H9 (cell line): ENCODE measurements at regions not wholly inside any gene's neighbourhood (a gene's known extent, or its start where the extent isn't known, plus 50 kb on each side); places are given as distances from the start of the nearest gene placed in this dataset.

Source experiments
- DNase-seq: peaks from one replicate; pipeline ENCODE4 v3.0.0-alpha.2; 2017
- H2AFZ ChIP-seq: one replicate; pipeline ENCODE4 v1.6.1; 2013; ENCODE audit warnings: mild to moderate bottlenecking, low read length, control low read depth, moderate library complexity
- H2AK5ac ChIP-seq: 2 replicates; pipeline ENCODE4 v1.6.1; 2013; ENCODE audit warnings: low read length, control low read depth, mixed read lengths; ENCODE audit not compliant: insufficient read length
- H2BK120ac ChIP-seq: one replicate; pipeline ENCODE4 v1.6.1; 2013; ENCODE audit warnings: low read depth, mild to moderate bottlenecking, low read length, control low read depth, inconsistent platforms; ENCODE audit not compliant: poor library complexity, severe bottlenecking
- H2BK12ac ChIP-seq: 2 replicates; pipeline ENCODE4 v1.6.1; 2013; ENCODE audit warnings: low read length, control low read depth, mixed read lengths, low read depth; ENCODE audit not compliant: insufficient read length
- H2BK15ac ChIP-seq: 2 replicates; pipeline ENCODE4 v1.6.1; 2013; ENCODE audit warnings: low read depth, low read length, control low read depth
- H2BK20ac ChIP-seq: one replicate; pipeline ENCODE4 v1.6.1; 2013; ENCODE audit warnings: low read depth, mild to moderate bottlenecking, low read length, control low read depth, inconsistent platforms; ENCODE audit not compliant: poor library complexity, severe bottlenecking
- H2BK5ac ChIP-seq: 2 replicates; pipeline ENCODE4 v1.6.1; 2013; ENCODE audit warnings: low read length, control low read depth, mixed read lengths; ENCODE audit not compliant: insufficient read length
- H3K14ac ChIP-seq: 2 replicates; pipeline ENCODE4 v1.6.1; 2013; ENCODE audit warnings: low read length, control low read depth; ENCODE audit not compliant: insufficient read depth
- H3K18ac ChIP-seq: 2 replicates; pipeline ENCODE4 v1.6.1; 2013; ENCODE audit warnings: low read depth, mild to moderate bottlenecking, mixed read lengths, low read length, control low read depth; ENCODE audit not compliant: insufficient read length
- H3K23ac ChIP-seq: 2 replicates; pipeline ENCODE4 v1.6.1; 2013; ENCODE audit warnings: low read length, control low read depth, mixed read lengths, low read depth; ENCODE audit not compliant: insufficient read length
- H3K23me2 ChIP-seq: 2 replicates; pipeline ENCODE4 v1.6.1; 2013; ENCODE audit warnings: low read depth, mild to moderate bottlenecking, mixed read lengths, low read length, control low read depth; ENCODE audit not compliant: insufficient read length, poor library complexity, severe bottlenecking
- H3K27ac ChIP-seq: 2 replicates; pipeline ENCODE4 v1.5.1; 2013; ENCODE audit warnings: low read length, control low read depth, mixed read lengths, low read depth; ENCODE audit not compliant: insufficient read length
- H3K27me3 ChIP-seq: 2 replicates; pipeline ENCODE4 v1.6.1; 2013; ENCODE audit warnings: low read length, control low read depth, inconsistent platforms; ENCODE audit not compliant: insufficient read depth
- H3K4ac ChIP-seq: 2 replicates; pipeline ENCODE4 v1.6.1; 2013; ENCODE audit warnings: low read depth, mild to moderate bottlenecking, control low read depth, inconsistent platforms, low read length, moderate library complexity
- H3K4me1 ChIP-seq: 2 replicates; pipeline ENCODE4 v1.6.1; 2013; ENCODE audit warnings: low read length, control low read depth, inconsistent platforms; ENCODE audit not compliant: insufficient read depth
- H3K4me2 ChIP-seq: 2 replicates; pipeline ENCODE4 v1.6.1; 2013; ENCODE audit warnings: low read length, control low read depth, mixed read lengths; ENCODE audit not compliant: insufficient read length, insufficient read depth
- H3K56ac ChIP-seq: 2 replicates; pipeline ENCODE4 v1.6.1; 2013; ENCODE audit warnings: low read depth, mild to moderate bottlenecking, mixed read lengths, low read length, control low read depth; ENCODE audit not compliant: insufficient read length
- H3K79me1 ChIP-seq: 2 replicates; pipeline ENCODE4 v1.6.1; 2013; ENCODE audit warnings: low read depth, mild to moderate bottlenecking, moderate library complexity, low read length, control low read depth, inconsistent platforms; ENCODE audit not compliant: insufficient read depth, poor library complexity, severe bottlenecking
- H3K79me2 ChIP-seq: 2 replicates; pipeline ENCODE4 v1.6.1; 2013; ENCODE audit warnings: low read length, control low read depth, inconsistent platforms; ENCODE audit not compliant: insufficient read depth
- H3K9ac ChIP-seq: 2 replicates; pipeline ENCODE4 v1.6.1; 2013; ENCODE audit warnings: low read length, control low read depth, mixed read lengths; ENCODE audit not compliant: insufficient read length; ENCODE audit errors: extremely low read depth
- H3K9me3 ChIP-seq: one replicate; pipeline ENCODE4 v1.6.1; 2013; ENCODE audit warnings: low read depth, low read length, inconsistent platforms; ENCODE audit not compliant: control insufficient read depth
- H3T11ph ChIP-seq: one replicate; pipeline ENCODE4 v1.6.1; 2013; ENCODE audit warnings: mild to moderate bottlenecking, low read length, control low read depth, inconsistent platforms
- H4K20me1 ChIP-seq: one replicate; pipeline ENCODE4 v1.6.1; 2013; ENCODE audit not compliant: control insufficient read depth, insufficient read length, insufficient read depth
- H4K5ac ChIP-seq: 2 replicates; pipeline ENCODE4 v1.6.1; 2013; ENCODE audit warnings: low read depth, mild to moderate bottlenecking, mixed read lengths, low read length, control low read depth; ENCODE audit not compliant: insufficient read length
- H4K8ac ChIP-seq: replicated peaks from 2 replicates; pipeline ENCODE4 v1.6.1; 2013; ENCODE audit warnings: low read length, control low read depth, mixed read lengths, low read depth; ENCODE audit not compliant: insufficient read length
- H4K91ac ChIP-seq: 2 replicates; pipeline ENCODE4 v1.6.1; 2013; ENCODE audit warnings: low read depth, mild to moderate bottlenecking, moderate library complexity, mixed read lengths, low read length, control low read depth; ENCODE audit not compliant: insufficient read length
- H3K27ac Mint-ChIP-seq, 3 experiments: 2 replicates in 2 of 3; 3 replicates in 1 of 3; pipeline ENCODE4 v1.8.0; 2020 to 2021; ENCODE audit warnings: mixed read lengths in 3 of 3, mild to moderate bottlenecking in 1 of 3, moderate library complexity in 1 of 3
- H3K27me3 Mint-ChIP-seq: 2 replicates; pipeline ENCODE4 v1.8.0; 2021; ENCODE audit warnings: low read depth, mild to moderate bottlenecking, moderate library complexity, mixed read lengths
- H3K36me3 Mint-ChIP-seq, 3 experiments: 2 replicates in 2 of 3; 3 replicates in 1 of 3; pipeline ENCODE4 v1.8.0; 2020 to 2021; ENCODE audit warnings: low read depth in 3 of 3, mixed read lengths in 3 of 3; ENCODE audit not compliant: insufficient read depth in 1 of 3
- H3K4me1 Mint-ChIP-seq, 2 experiments: 2 replicates each; pipeline ENCODE4 v1.8.0; 2020; ENCODE audit warnings: mixed read lengths in 2 of 2
- H3K4me3 Mint-ChIP-seq, 2 experiments: 2 replicates in 1 of 2; 3 replicates in 1 of 2; pipeline ENCODE4 v1.8.0; 2020 to 2021; ENCODE audit warnings: mild to moderate bottlenecking in 2 of 2, mixed read lengths in 2 of 2, moderate library complexity in 1 of 2
- H3K9me3 Mint-ChIP-seq, 2 experiments: 2 replicates in 1 of 2; 3 replicates in 1 of 2; pipeline ENCODE4 v1.8.0; 2020; ENCODE audit warnings: mild to moderate bottlenecking in 2 of 2, mixed read lengths in 2 of 2, moderate library complexity in 1 of 2
- CTCF ChIP-seq: fragments of 200-600 bp; sonication (generic); conservative IDR thresholded peaks from 3 replicates; pipeline ENCODE4 v1.8.0; 2021; ENCODE audit warnings: antibody characterized with exemption, mild to moderate bottlenecking

GRCh38 chr12:60042835-60043234, 447.0 kb downstream of the SLC16A7 start:
- no peak overlapping the region for H4K5ac ChIP-seq
- no peak overlapping the region for H4K8ac ChIP-seq
- TF ChIP-seq CTCF = no peak
- H2BK12ac ChIP-seq = no peak overlapping the region
- H3K9me3 Mint-ChIP-seq = no peaks in the 10 kb centered on the region
- H3K4me1 ChIP-seq = no peaks in the 10 kb centered on the region
- no peaks in the 10 kb centered on the region for H3K79me1 ChIP-seq
- H3K23ac ChIP-seq = no peak overlapping the region
- no peaks in the 10 kb centered on the region for H3K79me2 ChIP-seq
- no peak overlapping the region for H3K9ac ChIP-seq
- H3K14ac ChIP-seq = no peak overlapping the region
- H2BK5ac ChIP-seq = no peak overlapping the region
- no peak overlapping the region for H2BK15ac ChIP-seq
- H3K27ac Mint-ChIP-seq = no peak overlapping the region
- H2BK20ac ChIP-seq = no peak overlapping the region
- H3K23me2 ChIP-seq = no peaks in the 10 kb centered on the region
- H3T11ph ChIP-seq = no peak overlapping the region
- H2BK120ac ChIP-seq = no peak overlapping the region
- H3K4ac ChIP-seq = no peak overlapping the region
- no peaks in the 10 kb centered on the region for H3K4me1 Mint-ChIP-seq
- no peaks in the 10 kb centered on the region for H3K27me3 ChIP-seq
- no peaks in the 10 kb centered on the region for H3K36me3 Mint-ChIP-seq
- no peaks in the 10 kb centered on the region for H3K9me3 ChIP-seq
- H3K4me2 ChIP-seq = no peak overlapping the region
- no peak overlapping the region for H3K56ac ChIP-seq
- H2AK5ac ChIP-seq = no peak overlapping the region
- no peak overlapping the region for H2AFZ ChIP-seq
- H3K27me3 Mint-ChIP-seq = no peaks in the 10 kb centered on the region
- no peak overlapping the region for H3K18ac ChIP-seq
- H4K91ac ChIP-seq = no peak overlapping the region
- no peak overlapping the region for H3K4me3 Mint-ChIP-seq
- no peaks in the 10 kb centered on the region for H4K20me1 ChIP-seq
- H3K27ac ChIP-seq = no peak overlapping the region
- no peak for DNase-seq
